ENCODE measurements at regions not wholly inside any gene's neighbourhood (a gene's known extent, or its start where the extent isn't known, plus 50 kb on each side); places are given as distances from the start of the nearest gene placed in this dataset.
A peak's percentile ranks its signal among the peaks of the same experiment; 100 is the strongest.
"Not testable (repeated sequence)": the region's sequence is repeated elsewhere in the genome, so short reads cannot be mapped to it uniquely, and the experiment has no call there.

- peak; percentile 27 for DNase-seq (ENCODE audit: low spot score)
Observed at GRCh38 chr6:47180633-47181032, 129.1 kb downstream of the TNFRSF21 start.

- no peak for DNase-seq (ENCODE audit: low spot score)
Observed at GRCh38 chr6:47179286-47179685, 130.4 kb downstream of the TNFRSF21 start.

- DNase-seq (ENCODE audit: low spot score): no peak
Observed at GRCh38 chr6:47175656-47176055, 133.5 kb upstream of the ADGRF1 start.

GRCh38 chr6:47174502-47175023 lies 132.4 kb upstream of the ADGRF1 start:
- DNase-seq (ENCODE audit: low spot score): no peak

- not testable (repeated sequence) for DNase-seq (ENCODE audit: low spot score)
Observed at GRCh38 chr6:47174063-47174462, 131.9 kb upstream of the ADGRF1 start.

- not testable (repeated sequence) for DNase-seq (ENCODE audit: low spot score)
Observed at GRCh38 chr6:47173145-47173544, 131.0 kb upstream of the ADGRF1 start.

- DNase-seq (ENCODE audit: low spot score): no peak
Observed at GRCh38 chr6:47170617-47170947, 128.4 kb upstream of the ADGRF1 start.

- no peak for DNase-seq (ENCODE audit: low spot score)
Observed at GRCh38 chr6:47169785-47170616, 127.9 kb upstream of the ADGRF1 start.

GRCh38 chr6:47168180-47168579 lies 126.0 kb upstream of the ADGRF1 start:
- DNase-seq (ENCODE audit: low spot score): peak; percentile 94

- DNase-seq (ENCODE audit: low spot score): no peak
Observed at GRCh38 chr6:47165918-47166317, 123.8 kb upstream of the ADGRF1 start.

GRCh38 chr6:47164877-47165276 lies 122.7 kb upstream of the ADGRF1 start:
- DNase-seq (ENCODE audit: low spot score): no peak

GRCh38 chr6:47163536-47163935 lies 121.4 kb upstream of the ADGRF1 start:
- no peak for DNase-seq (ENCODE audit: low spot score)

GRCh38 chr6:47162793-47163192 lies 120.7 kb upstream of the ADGRF1 start:
- DNase-seq (ENCODE audit: low spot score): no peak

GRCh38 chr6:47162231-47162630 lies 120.1 kb upstream of the ADGRF1 start:
- DNase-seq (ENCODE audit: low spot score): no peak

- peak; percentile 68 for DNase-seq (ENCODE audit: low spot score)
Observed at GRCh38 chr6:47161176-47161687, 119.1 kb upstream of the ADGRF1 start.

- no peak for DNase-seq (ENCODE audit: low spot score)
Observed at GRCh38 chr6:47160702-47161101, 118.6 kb upstream of the ADGRF1 start.

GRCh38 chr6:47159763-47160162 lies 117.6 kb upstream of the ADGRF1 start:
- no peak for DNase-seq (ENCODE audit: low spot score)

GRCh38 chr6:47157653-47158219 lies 115.6 kb upstream of the ADGRF1 start:
- DNase-seq (ENCODE audit: low spot score): no peak

- DNase-seq (ENCODE audit: low spot score): no peak
Observed at GRCh38 chr6:47157063-47157462, 114.9 kb upstream of the ADGRF1 start.

- no peak for DNase-seq (ENCODE audit: low spot score)
Observed at GRCh38 chr6:47156196-47156595, 114.1 kb upstream of the ADGRF1 start.

GRCh38 chr6:47153404-47153755 lies 111.2 kb upstream of the ADGRF1 start:
- no peak for DNase-seq (ENCODE audit: low spot score)

GRCh38 chr6:47152666-47153403 lies 110.7 kb upstream of the ADGRF1 start:
- DNase-seq (ENCODE audit: low spot score): no peak

Measured in H4 (cell line).